NAMALWA (cell line): ENCODE measurements at regions not wholly inside any gene's neighbourhood (a gene's known extent, or its start where the extent isn't known, plus 50 kb on each side); places are given as distances from the start of the nearest gene placed in this dataset.
"Not testable (repeated sequence)": the region's sequence is repeated elsewhere in the genome, so short reads cannot be mapped to it uniquely, and the experiment has no call there.

Experiments used
- DNase-seq: peaks from one replicate; pipeline ENCODE4 v3.0.0-alpha.2; 2015; ENCODE audit warnings: low spot score

DNA sequence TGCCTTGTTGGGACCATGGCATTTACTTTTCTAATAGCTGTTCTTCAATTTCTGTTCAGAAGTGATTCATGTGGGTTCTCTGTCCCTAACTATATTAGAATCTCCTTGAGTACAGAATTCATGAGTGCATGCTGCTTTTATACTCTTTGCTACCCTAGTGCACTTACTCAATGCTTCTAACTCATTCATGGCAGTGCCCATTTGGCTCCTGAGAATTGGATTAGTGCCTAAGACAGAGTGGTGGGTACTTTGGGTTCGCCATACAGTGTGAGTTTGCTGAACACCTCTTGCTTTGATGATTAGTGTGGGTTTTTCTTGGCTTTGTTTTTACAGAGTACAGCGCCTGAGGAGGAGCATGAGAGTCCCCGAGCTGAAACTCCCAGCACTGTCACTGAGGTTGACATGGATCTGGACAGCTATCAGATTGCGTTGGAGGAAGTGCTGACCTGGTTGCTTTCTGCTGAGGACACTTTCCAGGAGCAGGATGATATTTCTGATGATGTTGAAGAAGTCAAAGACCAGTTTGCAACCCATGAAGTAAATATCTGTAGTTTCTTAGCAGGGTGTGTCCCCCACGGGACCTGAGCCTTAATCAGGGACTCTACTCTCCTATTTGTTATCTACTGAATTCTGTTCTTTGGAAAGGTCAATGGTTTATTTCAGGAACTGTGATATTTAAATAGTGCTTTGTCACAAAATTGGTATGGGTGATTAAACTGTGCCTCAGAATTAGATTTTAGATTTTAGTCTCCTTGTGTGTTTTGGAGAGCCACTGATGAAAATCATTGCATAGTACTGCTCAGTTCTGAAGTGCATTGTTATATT lies 150.7 kb downstream of the UTRN start:
- no peak for DNase-seq

DNA sequence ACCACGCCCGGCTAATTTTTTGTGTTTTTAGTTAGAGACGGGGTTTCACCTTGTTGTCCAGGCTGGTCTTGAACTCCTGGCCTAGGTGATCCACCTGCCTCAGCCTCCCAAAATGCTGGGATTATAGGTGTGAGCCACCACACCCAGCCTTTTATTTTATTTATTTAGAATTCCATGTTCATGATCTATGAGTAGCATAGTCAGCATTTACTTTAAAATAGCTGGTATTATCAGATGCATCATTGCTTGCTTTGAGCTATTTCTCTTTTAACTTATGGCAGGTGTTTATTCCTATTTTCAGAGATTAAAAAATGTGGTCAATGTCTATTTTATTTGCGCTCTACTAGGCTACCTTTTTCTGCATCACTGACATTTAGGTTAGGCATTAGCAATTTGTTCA lies 152.0 kb downstream of the UTRN start:
- no peak for DNase-seq

DNA sequence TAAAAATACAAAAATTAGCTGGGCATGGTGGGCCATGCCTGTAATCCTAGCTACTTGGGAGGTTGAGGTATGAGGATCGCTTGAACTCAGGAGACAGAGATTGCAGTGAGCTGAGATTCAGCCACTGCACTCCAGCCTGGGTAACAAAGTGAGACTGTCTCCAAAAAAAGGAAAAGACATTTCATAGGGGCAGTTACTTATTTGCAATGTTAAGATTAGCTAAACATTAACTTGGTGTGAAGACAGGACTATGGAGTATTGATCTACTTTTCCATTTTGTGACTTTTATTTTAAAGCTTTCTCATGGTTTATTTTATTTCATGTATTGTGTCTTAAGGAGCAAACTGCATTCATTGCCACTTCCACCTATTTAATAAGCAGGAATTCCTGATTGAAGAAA lies 153.0 kb downstream of the UTRN start:
- DNase-seq = no peak

DNA sequence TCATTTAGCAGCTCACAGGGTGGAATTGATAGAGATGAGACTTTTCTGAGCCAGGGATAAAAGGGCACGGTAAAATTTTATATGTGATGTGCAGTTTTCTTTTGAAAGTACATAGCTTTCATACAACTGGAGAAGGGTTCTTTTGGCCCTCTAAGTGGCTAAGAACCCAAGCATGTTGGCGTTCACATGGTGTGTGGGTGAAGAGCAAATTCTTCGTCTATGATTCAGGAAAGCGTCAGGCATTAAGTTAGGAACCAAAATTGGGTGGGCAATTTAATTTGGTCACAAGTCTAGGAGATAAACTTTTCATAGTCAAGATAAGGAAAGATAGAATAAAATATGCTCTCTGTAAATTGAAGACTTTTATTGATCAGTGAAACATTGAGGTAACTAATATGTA lies 153.9 kb downstream of the UTRN start:
- no peak for DNase-seq

DNA sequence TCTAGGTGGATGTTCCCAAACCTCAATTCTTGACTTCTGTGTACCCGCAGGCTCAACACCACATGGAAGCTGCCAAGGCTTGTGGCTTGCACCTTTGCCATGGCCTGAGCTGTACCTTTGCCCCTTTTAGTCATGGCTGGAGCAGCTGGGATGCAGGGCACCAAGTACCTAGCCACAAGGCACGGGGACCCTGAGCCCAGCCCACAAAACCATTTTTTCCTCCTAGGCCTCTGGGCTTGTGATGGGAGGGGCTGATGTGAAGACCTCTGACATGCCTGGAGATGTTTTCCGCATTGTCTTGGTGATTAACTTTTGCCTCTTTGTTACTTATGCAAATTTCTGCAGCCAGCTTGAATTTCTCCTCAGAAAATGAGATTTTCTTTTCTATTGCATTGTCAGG lies 156.7 kb downstream of the UTRN start:
- DNase-seq = not testable (repeated sequence)

DNA sequence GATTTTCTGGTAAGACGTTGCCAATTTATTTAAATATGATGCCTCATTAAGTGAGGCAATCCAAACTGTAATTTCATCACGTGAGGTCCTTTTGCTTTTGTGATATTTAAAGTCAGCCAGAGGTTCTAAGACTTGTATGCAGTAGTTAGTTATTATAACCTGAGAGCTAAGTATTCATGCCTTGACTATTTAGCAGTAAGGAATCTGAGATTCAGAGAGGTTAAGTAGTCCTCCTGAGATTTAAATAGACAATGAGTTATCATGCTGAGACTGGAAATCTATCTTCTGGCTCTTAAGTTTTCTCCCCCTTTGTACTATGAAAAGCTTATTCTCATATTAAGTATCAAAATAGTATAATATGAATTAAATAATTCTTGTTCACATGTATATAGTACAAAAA lies 158.0 kb downstream of the UTRN start:
- DNase-seq = no peak

DNA sequence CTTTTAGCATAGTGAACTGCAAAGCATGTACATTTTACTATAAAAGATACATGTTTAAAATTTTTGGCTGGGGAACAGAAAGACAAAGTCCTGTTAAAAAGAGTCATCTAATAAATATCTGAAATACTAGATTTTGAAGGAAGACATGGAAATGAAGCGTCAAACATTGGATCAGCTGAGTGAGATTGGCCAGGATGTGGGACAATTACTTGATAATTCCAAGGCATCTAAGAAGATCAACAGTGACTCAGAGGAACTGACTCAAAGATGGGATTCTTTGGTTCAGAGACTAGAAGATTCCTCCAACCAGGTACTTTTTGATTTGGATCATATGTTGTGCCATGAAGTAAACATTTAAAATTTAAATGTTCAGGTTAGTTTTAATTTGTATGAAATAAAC lies 162.3 kb downstream of the UTRN start:
- no peak for DNase-seq

DNA sequence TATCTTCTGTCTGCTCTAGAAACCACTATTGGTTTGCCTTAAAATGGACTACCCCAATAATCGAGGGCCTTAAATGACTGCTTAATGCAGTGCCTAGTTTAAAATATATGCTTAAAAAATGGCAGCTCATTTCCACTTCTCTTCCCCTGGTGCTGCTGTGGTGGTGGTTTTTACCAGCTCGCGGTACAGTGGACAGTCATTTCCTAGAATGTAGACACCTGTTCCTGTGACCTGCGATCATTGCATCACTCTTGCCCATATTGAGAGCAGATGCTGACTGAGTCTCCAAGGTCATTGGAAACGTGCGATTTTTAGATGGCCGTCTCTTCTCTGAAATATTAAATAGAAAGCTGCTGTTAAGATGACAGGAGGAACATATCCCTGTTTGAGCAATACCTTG lies 164.1 kb downstream of the UTRN start:
- DNase-seq = no peak

DNA sequence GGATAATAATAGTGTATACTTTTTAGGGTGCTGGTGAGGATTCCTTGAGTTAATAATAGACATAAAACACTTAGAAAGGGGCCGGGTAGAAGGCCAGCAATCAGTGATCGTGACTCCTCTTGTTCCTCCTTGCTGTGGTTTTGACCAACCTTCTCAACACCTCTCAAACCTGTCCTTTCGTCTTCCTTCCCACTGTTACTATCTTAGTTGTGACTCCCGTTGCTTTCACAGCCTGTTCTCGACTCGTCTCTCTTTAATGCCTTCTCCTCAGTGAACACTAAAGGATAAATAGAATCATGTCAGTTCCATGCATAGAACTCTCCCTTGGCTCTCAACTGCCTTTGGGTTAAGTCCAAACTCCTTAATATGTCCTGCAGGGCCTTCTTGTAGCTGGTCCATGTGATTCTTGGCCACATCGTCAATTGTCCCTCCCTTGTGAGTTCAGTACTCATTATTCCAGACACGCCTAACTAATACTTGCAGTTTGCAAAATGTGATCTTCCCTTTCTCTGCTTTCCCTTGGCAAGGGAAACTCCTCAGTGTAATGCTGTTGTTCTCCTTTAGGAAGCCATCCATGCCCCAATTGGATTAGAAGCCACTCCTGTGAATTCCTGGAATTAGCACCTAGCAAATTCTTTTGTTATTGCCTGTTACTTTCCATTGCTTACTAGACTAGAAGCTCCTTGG lies 164.9 kb downstream of the UTRN start:
- DNase-seq = no peak

DNA sequence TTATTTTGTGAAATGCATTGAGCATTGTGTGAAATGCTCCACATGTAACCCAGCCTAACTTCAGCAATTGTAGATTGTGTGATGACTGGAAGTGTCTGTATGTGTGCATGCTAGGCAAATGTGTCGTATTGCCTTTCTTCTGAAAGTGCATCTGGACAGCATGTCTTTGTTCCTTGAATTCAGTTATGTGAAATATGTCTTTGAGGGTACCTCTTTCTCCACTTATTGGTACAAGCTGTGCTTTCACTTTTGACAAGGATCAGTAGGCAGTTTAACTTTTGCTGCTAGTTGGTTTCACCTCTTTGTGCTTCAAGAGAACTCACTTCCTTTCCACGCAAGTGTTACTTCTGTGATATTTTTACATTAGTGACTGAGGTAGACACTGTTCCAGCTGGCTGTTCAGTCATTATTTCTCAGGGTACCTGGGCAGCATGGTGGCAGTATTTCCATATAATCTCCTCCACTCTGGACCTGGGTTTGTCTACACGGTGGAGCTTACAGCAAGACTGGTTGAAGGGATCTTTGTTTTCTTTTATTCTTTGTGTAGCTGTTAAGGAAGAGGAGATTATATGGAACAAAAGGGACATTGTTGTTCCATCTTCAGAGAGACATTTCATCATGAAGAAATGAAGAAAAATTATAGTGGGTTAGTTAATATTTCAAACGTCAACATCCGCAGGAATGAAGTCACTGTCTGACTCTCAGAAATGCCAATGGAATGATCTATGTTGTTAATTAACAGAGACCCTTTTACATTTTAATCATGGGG lies 175.4 kb downstream of the UTRN start:
- no peak for DNase-seq

DNA sequence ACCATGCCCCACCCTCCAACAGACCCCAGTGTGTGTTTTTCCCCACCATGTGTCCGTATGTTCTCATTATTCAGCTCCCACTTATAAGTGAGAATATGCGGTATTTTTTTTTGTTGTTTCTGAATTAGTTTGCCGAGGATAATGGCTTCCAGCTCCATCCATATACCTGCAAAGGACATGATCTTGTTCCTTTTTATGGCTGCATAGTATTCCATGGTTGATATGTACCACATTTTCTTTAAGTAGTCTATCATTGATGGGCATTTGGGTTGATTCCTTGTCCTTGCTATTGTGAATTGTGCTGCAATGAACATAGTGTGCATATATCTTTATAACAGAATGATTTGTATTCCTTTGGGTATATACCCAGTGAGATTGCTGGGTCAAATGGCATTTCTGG lies 176.9 kb downstream of the UTRN start:
- no peak for DNase-seq

DNA sequence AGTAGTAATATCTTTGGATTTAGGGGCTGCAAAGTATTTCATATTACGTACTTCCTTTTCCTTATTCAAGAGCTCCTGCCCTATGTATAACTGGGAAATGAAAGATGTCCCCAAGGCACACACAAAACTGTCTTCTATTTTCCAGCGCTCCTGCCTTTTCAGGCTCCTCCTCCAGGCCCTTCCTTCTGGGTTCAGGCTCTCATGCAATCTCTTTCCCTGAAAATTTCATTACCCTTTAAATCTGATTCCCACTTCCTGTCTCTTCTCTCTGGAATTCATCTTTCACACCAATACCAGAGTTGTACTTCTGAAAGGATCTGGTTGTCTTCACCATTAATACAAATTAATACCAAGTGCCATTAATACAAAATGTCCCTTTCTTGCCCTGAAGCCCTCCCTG lies 181.6 kb downstream of the UTRN start:
- DNase-seq = no peak

DNA sequence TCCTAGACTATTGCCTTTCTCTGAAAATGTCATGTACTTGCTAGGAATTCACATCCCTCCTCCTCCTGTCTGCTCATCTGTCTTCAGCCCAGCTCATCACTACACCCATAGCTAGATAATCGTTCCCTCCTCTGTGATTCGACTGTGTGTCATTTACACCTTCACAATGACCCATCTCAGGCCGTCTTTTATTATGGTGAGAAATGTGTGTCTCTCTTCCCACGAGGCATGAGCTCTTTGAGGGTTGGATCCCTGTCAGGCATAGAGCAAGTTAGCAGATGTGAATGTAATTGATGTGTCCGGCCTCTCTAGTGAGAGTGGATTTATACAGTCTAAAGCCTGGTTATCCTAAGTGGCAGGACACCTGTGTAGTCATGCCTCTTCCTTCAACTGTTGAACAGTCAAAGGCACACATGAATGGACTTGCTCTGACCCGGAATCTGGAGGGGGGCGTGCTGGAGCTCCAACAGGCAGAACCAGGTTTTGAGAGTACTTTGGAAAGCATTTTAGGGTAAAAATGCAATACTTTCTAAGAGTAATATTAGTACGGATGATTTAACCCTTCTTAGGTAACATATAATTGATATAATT lies 182.1 kb downstream of the UTRN start:
- DNase-seq = no peak

DNA sequence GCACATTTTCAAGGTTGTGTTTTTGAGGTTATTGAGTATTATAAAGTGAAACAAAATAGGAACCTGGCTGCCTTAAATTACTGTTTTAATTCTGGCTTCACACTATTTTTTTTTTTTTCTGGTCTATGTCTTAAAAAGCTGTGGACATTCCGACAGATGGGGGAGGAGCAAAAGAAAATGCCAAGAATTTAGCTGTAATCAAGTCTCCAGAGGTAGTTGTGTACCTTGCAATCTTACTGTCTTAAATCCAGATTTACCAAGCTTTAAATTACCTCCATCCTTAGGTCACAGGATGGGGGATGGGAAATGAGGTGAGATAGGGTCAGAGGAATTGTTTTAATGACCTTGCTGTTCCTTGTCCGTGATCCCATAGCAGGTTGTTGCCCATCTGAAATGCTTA lies 182.8 kb downstream of the UTRN start:
- no peak for DNase-seq

DNA sequence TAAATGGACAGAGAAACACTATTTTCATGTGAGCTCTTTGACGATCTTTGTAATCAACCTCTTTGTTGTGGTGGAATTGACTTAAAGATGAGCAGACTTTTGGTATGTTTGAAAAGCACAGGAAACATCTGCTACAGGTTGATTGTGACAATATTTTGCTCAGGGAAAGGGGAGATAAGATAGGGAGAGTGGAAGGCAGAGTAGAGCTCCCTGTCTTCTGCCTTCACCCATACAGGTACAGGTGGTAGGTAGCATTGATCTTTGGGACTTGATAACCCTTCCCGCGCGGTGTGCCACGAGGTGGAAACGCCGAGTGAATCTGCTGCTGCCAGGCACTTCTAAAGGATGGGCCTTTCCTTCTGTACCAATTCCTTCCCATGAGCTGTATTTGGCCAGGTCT lies 183.6 kb downstream of the UTRN start:
- no peak for DNase-seq

DNA sequence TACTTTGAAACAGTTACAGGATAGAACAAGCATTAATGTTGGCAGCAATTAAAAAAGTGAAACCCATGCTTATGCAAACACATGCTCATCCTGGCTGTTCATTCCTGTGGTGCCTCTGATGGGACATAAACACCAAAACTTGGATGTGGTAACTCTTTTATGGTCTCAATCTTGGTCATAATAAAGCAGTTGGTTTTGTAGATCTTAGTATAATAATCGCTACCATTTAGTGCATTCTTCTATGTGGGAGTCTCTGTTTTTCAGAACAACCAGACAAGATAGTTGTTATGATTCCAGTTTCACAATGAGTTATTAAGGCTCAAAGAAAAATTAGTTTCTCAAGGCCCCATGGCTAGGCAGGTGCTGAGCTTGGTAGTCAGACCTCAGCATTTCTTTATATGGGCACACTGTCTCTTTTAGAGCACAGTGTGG lies 184.0 kb downstream of the UTRN start:
- no peak for DNase-seq

DNA sequence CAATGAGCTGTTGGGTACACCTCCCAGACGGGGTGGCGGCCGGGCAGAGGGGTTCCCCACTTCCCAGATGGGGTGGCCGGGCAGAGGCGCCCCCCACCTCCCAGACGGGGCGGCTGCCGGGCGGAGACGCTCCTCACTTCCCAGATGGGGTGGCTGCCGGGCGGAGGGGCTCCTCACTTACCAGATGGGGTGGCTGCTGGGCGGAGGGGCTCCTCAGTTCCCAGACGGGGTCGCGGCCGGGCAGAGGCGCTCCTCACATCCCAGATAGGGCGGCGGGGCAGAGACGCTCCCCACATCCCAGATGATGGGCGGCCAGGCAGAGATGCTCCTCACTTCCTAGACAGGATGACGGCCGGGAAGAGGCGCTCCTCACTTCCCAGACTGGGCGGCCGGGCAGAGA lies 185.1 kb downstream of the UTRN start:
- not testable (repeated sequence) for DNase-seq

DNA sequence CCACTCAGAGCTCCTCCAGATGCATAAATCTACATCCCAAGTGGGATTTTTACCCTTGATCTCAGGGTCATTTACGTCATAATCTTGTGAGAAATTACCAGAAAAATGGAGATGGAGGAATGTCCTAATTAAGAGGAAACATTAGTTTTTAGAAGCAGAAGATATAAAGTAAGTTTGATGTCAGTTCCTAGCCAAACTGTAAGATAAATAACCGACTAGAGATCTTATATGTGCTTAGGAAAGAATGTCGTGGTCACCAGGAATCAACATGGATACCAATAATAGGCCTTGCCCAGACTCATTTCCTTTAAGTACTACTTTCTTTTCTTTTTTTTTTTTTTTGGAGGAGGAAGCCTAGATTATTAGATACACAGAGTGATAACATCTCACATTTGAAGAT lies 186.9 kb downstream of the UTRN start:
- DNase-seq = no peak

DNA sequence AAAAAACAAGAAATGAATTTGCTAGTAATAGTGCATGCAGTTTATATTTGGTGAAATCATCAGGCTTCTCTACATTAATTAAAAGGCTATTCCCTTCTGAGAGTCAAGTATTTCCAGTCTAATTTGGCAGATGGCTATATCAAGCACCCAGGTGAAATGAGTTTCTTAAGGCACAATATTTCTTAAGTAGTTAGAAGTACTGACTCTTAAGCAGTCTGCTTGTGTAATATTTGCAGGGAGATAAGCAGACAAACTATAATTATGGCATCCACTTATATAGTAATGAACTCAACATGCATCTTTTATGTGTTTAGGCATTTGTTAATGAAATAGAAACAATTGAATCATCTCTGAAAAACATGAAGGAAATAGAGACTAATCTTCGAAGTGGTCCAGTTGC lies 189.2 kb downstream of the UTRN start:
- no peak for DNase-seq

DNA sequence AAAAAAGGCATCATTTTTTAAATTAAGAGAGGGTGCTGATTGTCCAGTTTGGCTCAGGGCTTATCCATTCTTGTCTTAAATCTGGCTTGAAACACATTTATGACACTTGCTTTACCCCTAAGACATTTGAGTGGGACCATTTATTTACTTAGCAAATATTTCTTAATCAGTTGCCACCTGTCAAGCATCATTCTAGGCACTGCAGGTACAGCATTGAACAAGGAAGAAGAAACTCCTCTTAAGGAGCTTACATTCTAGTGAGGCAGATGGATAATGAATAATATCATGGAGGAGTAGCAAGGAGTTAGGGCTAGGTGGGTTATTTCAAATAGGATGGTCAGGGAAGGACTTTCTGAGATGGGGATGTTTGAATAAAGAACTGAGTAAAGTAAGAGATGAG lies 189.8 kb downstream of the UTRN start:
- DNase-seq = no peak

DNA sequence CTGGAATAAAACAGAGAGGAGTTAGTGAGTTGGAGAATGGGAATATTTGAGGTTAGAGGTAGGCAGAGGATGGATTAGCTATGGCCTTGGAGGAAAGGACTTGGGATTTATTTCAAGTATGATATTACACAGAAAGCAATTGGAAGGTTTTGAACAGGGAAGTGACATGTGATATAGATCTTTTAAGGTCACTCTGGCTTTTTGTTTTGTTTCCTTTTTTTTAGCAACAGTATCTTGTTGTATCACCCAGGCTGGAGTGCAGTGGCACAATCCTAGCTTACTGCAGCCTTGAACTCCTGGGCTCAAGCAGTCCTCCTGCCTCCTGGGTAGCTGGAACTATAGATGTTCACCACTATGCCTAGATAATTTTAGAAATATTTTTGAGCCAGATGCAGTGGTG lies 190.3 kb downstream of the UTRN start:
- no peak for DNase-seq

DNA sequence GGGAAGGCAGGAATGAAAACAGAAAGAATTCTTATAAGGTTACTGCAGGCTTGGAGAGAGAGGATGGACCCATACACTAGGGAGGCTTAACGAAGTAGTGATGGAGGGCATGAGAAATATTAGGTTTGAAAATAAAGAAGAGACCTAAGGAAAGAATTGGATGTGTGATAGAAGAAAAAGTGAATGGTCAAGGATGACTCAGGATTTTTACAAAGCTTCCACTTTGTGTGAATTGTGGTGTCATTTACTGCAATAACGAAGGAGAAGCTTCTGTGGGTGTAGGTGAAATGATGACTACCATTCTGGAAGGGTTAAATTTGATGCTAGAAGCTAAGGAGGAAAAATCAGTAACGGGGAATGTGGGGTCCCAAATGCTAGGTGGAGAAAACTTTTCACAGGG lies 191.2 kb downstream of the UTRN start:
- no peak for DNase-seq

DNA sequence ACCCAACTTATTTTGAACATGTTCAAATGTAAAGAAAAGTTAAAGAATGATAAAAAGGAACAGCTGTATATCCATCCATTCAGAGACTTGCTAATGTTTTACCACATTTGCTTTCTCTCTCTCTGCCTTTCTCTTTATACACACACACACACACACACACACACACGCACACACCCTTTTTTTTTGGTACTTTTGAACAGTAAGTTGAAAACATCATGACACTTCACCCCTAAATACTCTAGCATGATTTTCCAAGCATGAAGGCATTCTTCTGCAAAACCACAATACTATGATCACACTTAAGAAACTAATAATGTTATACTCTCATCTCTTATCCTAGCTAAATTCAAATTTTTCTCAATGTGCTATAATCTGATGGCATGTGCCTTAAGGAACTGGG lies 192.3 kb downstream of the UTRN start:
- DNase-seq = no peak
